Adrenal gland (tissue), 9 donors: ENCODE measurements at regions not wholly inside any gene's neighbourhood (a gene's known extent, or its start where the extent isn't known, plus 50 kb on each side); places are given as distances from the start of the nearest gene placed in this dataset.
A peak's percentile ranks its signal among the peaks of the same experiment; 100 is the strongest.
"Not testable (repeated sequence)": the region's sequence is repeated elsewhere in the genome, so short reads cannot be mapped to it uniquely, and the experiment has no call there.

ENCODE experiments used
- DNase-seq, 7 donors: peaks; one replicate each; pipeline ENCODE4 v3.0.0-alpha.2; 2019 to 2020
- H3K27ac ChIP-seq, 5 donors: fragments of 200-600 bp; sonication (generic) in 4 of 5; 1 replicate in 3 of 5; 2 replicates in 2 of 5; pipeline versions ENCODE4 v1.5.1 to v1.8.0; 2016 to 2020; ENCODE audit warnings: mild to moderate bottlenecking in 1 of 5
- H3K27me3 ChIP-seq: fragments of 200-600 bp; 2 replicates; pipeline ENCODE4 v1.8.0; 2021
- H3K36me3 ChIP-seq, 2 donors: fragments of 200-600 bp; replicated peaks in 1 of 2; 1 replicate in 1 of 2; 2 replicates in 1 of 2; pipeline versions ENCODE4 v1.5.1 to v1.8.0; 2018 to 2022
- H3K4me1 ChIP-seq, 2 donors: fragments of 200-600 bp; replicated peaks in 1 of 2; 1 replicate in 1 of 2; 2 replicates in 1 of 2; pipeline versions ENCODE4 v1.5.1 to v1.8.0; 2018 to 2021
- H3K4me3 ChIP-seq, 4 donors: fragments of 200-600 bp; sonication (generic) in 3 of 4; one replicate each; pipeline ENCODE4 v1.5.1; 2016 to 2018
- H3K9me3 ChIP-seq, 3 donors: fragments of 200-600 bp; sonication (generic) in 1 of 3; replicated peaks in 1 of 3; 1 replicate in 2 of 3; 2 replicates in 1 of 3; pipeline versions ENCODE4 v1.5.1 to v1.8.0; 2016 to 2021
- POLR2A ChIP-seq, 2 donors: fragments of 450-650 bp; IDR thresholded peaks; one replicate each; pipeline ENCODE4 v1.6.1; 2017; ENCODE audit warnings: antibody characterized with exemption in 2 of 2, mild to moderate bottlenecking in 2 of 2, moderate library complexity in 1 of 2
- WGBS, 4 donors: extraction: QIAGEN DNeasy Blood & Tissue Kit in 2 of 4; methylation state at CpG; one replicate each; pipeline versions ENCODE4 v1.1.5 to v1.1.7; 2013 to 2017; 5-methylcytosine and 5-hydroxymethylcytosine counted together
- intact Hi-C, 2 donors: fragments of 100-400 bp; cut with DNase I; formaldehyde crosslinking; loops; one replicate each; pipeline versions ENCODE4 v1.14.1 to v1.15.0; 2022 to 2023
- TF ChIP-seq, protein P1 (sequence below), 6 experiments: fragments of 450-650 bp in 4 of 6; fragments of 200-600 bp in 2 of 6; sonication (generic) in 1 of 6; IDR thresholded peaks; 1 replicate in 5 of 6; 2 replicates in 1 of 6; pipeline versions ENCODE4 v1.5.1 to v1.8.0; 2016 to 2021; ENCODE audit warnings: antibody characterized with exemption in 6 of 6, mild to moderate bottlenecking in 2 of 6, moderate library complexity in 1 of 6
- donor health status: healthy with polysubstance abuse.
- donor health status: Bipolar disorder and iron deficiency.
- donor health status: DM: yes; HTN: yes; CAD: no.
- donor health status: DM: no; HTN: no; CAD: no.
- donor health status: DM: no; HTN: no; CAD: no.

DNA sequence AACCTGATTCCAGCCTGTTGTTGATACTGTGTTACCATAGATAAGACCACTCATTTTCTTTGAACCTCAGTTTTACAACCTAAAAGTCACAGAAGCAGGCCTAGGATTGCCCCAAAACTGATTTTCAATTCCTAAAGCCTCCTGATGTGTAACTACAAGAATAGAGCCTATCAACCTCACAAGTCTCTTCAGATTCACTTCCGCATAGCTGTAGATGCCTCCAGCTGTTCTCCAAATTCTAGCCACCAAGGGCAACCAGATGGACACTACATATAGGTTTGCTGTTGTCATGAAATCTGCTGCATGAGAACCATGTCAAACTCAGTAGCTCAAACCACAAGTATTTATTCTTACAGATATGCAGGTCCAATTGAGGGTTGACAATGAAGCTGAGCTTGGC is 143.5 kb downstream of the SPATA31D1 start:
- DNase-seq: no peak
- no peak overlapping the region for H3K27ac ChIP-seq
- no peaks in the 10 kb centered on the region for H3K36me3 ChIP-seq
- WGBS, 4 donors: 85 to 100% (median 91%) methylated on average over 1 of the region's 1 CpG
- H3K27me3 ChIP-seq: no peaks in the 10 kb centered on the region
- intact Hi-C loops: no loop called here
- H3K4me3 ChIP-seq: no peak overlapping the region
- H3K9me3 ChIP-seq: no peaks in the 10 kb centered on the region
- H3K4me1 ChIP-seq: no peaks in the 10 kb centered on the region
- TF ChIP-seq, protein P1, sequence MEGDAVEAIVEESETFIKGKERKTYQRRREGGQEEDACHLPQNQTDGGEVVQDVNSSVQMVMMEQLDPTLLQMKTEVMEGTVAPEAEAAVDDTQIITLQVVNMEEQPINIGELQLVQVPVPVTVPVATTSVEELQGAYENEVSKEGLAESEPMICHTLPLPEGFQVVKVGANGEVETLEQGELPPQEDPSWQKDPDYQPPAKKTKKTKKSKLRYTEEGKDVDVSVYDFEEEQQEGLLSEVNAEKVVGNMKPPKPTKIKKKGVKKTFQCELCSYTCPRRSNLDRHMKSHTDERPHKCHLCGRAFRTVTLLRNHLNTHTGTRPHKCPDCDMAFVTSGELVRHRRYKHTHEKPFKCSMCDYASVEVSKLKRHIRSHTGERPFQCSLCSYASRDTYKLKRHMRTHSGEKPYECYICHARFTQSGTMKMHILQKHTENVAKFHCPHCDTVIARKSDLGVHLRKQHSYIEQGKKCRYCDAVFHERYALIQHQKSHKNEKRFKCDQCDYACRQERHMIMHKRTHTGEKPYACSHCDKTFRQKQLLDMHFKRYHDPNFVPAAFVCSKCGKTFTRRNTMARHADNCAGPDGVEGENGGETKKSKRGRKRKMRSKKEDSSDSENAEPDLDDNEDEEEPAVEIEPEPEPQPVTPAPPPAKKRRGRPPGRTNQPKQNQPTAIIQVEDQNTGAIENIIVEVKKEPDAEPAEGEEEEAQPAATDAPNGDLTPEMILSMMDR (IDR thresholded peaks at IDR 0.05): no peak
- no peak for TF ChIP-seq POLR2A (IDR thresholded peaks at IDR 0.05)

DNA sequence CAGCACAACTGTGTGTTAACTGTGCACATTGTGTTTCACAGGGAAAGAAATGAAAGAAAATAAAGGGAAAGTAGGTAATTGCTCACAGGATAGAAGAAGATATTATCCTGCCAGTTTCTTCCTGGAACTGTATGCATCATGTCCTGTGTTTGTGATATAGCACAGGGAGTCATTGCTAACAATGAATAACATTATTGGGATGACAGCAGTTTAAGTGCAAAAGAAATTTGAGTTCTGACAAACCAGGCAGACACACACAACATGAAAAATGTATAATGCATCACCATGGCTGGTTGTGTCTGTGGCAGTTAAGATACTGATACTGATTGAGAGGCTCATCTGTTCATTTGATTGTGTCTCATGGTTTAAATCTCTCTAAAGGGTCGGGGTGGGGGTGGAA is 145.4 kb downstream of the SPATA31D1 start:
- TF ChIP-seq, protein P1 (IDR thresholded peaks at IDR 0.05): no peak
- TF ChIP-seq POLR2A (IDR thresholded peaks at IDR 0.05): no peak
- Histone ChIP-seq H3K36me3 (no peaks in the 10 kb centered on the region), H3K27ac (no peak overlapping the region), H3K9me3 (no peaks in the 10 kb centered on the region), H3K4me3 (no peak overlapping the region), H3K27me3 (no peaks in the 10 kb centered on the region), H3K4me1 (no peaks in the 10 kb centered on the region)
- intact Hi-C loops: no loop called here
- 52 to 76% (median 62%) methylated on average over 1 of the region's 1 CpG for WGBS, 4 donors
- DNase-seq: no peak

DNA sequence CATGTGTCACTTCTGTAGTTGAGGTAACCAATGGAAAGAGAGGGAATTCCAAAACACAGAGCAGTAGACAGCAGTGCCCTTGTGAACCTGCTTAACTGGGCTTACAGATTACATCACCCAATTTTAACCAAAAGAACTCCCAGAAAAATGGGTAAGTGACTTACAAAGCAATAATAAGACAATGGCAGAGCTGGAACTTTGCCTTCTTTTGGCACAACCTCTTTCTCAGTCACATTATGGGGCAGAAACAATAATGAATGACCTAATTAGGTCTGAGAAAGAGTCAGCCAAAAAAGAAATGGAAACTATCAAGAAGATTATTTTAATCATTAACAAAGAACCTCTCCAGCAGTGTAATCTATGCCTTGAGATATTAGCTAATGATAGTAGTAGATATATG is 146.5 kb downstream of the SPATA31D1 start:
- no peaks in the 10 kb centered on the region for H3K4me1 ChIP-seq
- TF ChIP-seq, protein P1 (IDR thresholded peaks at IDR 0.05): no peak
- no peak for TF ChIP-seq POLR2A (IDR thresholded peaks at IDR 0.05)
- intact Hi-C loops: no loop called here
- H3K27me3 ChIP-seq: no peaks in the 10 kb centered on the region
- H3K4me3 ChIP-seq: no peak overlapping the region
- no peaks in the 10 kb centered on the region for H3K9me3 ChIP-seq
- H3K36me3 ChIP-seq: no peaks in the 10 kb centered on the region
- no peak for DNase-seq
- H3K27ac ChIP-seq: no peak overlapping the region

DNA sequence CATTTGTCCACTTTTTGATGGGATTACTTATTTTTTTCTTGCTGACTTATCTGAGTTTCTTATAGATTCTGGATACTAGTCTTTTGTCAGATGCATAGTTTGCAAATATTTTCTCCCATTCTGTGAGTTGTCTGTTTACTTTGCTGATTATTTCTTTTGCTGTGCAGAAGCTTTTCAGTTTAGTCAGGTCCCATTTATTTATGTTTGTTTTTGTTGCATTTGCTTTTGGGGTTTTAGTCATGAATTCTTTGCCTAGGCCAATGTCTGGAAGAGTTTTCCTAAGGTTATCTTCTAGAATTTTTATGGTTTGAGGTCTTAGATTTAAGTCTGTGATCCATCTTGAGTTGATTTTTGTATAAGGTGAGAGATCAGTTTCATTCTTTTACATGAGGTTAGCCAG is 149.5 kb downstream of the SPATA31D1 start:
- H3K4me3 ChIP-seq, H3K36me3 ChIP-seq, H3K4me1 ChIP-seq, H3K9me3 ChIP-seq, DNase-seq, intact Hi-C loops, H3K27me3 ChIP-seq, H3K27ac ChIP-seq: not testable (repeated sequence)

DNA sequence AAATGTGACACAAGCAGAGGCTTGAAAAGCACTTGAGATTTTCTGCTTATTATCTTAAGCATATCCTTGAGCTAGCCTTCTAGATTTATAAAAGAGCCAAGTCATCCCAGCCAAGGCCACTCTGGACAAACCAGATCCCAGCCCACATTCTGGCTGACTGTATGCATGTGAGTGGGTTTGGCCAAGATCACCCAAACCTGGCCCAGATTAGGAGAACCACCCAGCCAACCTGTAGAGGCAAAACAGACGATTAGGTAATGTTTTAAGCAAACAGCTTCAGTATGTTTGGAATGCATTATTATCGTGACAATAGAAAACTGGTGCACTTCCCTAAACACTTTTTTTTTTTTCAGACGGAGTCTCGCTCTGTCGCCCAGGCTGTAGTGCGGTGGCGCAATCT is 151.9 kb downstream of the SPATA31D1 start:
- no peak for TF ChIP-seq POLR2A (IDR thresholded peaks at IDR 0.05)
- TF ChIP-seq, protein P1 (IDR thresholded peaks at IDR 0.05): no peak
- no peak overlapping the region for H3K4me3 ChIP-seq
- H3K27me3 ChIP-seq: no peaks in the 10 kb centered on the region
- no peaks in the 10 kb centered on the region for H3K9me3 ChIP-seq
- DNase-seq: peak in 3 of 7 donors; percentile 22 to 44 (median 30)
- whole genome bisulfite sequencing, 4 donors: 70 to 84% (median 75%) methylated on average over 7 of the region's 7 CpGs
- H3K27ac ChIP-seq: no peak overlapping the region
- H3K36me3 ChIP-seq: no peaks in the 10 kb centered on the region
- intact Hi-C loops: no loop called here
- H3K4me1 ChIP-seq: no peaks in the 10 kb centered on the region
